ACC112 (cell line): ENCODE measurements at regions not wholly inside any gene's neighbourhood (a gene's known extent, or its start where the extent isn't known, plus 50 kb on each side); places are given as distances from the start of the nearest gene placed in this dataset.
"Not testable (repeated sequence)": the region's sequence is repeated elsewhere in the genome, so short reads cannot be mapped to it uniquely, and the experiment has no call there.

ENCODE experiments used
- H2AFZ ChIP-seq: fragments of 200-600 bp; sonication (generic); one replicate; pipeline ENCODE4 v1.6.0; 2017; ENCODE audit warnings: antibody characterized with exemption, low read length; ENCODE audit not compliant: unreplicated experiment
- H3K27ac ChIP-seq: fragments of 200-600 bp; sonication (generic); 2 replicates; pipeline ENCODE4 v1.5.1; 2014; ENCODE audit warnings: low read depth, mild to moderate bottlenecking, antibody characterized with exemption, low read length, moderate library complexity
- H3K27me3 ChIP-seq: fragments of 200-600 bp; sonication (generic); 2 replicates; pipeline ENCODE4 v1.6.1; 2014; ENCODE audit warnings: mild to moderate bottlenecking, antibody characterized with exemption, low read length, moderate library complexity, mixed read lengths; ENCODE audit not compliant: insufficient read depth
- H3K36me3 ChIP-seq: fragments of 200-600 bp; sonication (generic); 2 replicates; pipeline ENCODE4 v1.6.1; 2016; ENCODE audit warnings: mild to moderate bottlenecking, antibody characterized with exemption, low read length, moderate library complexity, mixed read lengths; ENCODE audit not compliant: insufficient read depth
- H3K4me1 ChIP-seq: fragments of 200-600 bp; sonication (generic); one replicate; pipeline ENCODE4 v1.6.1; 2016; ENCODE audit warnings: low read length, mixed read lengths; ENCODE audit not compliant: insufficient read depth, unreplicated experiment, control insufficient read depth
- H3K4me3 ChIP-seq: fragments of 200-600 bp; sonication (generic); 2 replicates; pipeline ENCODE4 v1.5.1; 2014; ENCODE audit warnings: mild to moderate bottlenecking, low read depth, low read length
- H3K79me2 ChIP-seq: fragments of 200-600 bp; sonication (generic); one replicate; pipeline ENCODE4 v1.6.0; 2016; ENCODE audit warnings: low read length; ENCODE audit not compliant: control insufficient read depth, unreplicated experiment, insufficient read depth

GRCh38 chr10:91745090-91745831 is 53.0 kb upstream of the TNKS2 start:
- Histone ChIP-seq H3K27me3 (no peaks in the 10 kb centered on the region), H3K27ac (no peak overlapping the region), H3K36me3 (no peaks in the 10 kb centered on the region), H3K4me3 (peak overlapping the region; percentile 58; the same call in 1 of the 2 replicates), H3K4me1 (no peaks in the 10 kb centered on the region), H3K79me2 (no peaks in the 10 kb centered on the region), H2AFZ (peak overlapping the region; percentile 93)

GRCh38 chr10:91743465-91743864 is 54.8 kb upstream of the TNKS2 start:
- Histone ChIP-seq H2AFZ (no peak overlapping the region), H3K79me2 (no peaks in the 10 kb centered on the region), H3K4me1 (no peaks in the 10 kb centered on the region), H3K4me3 (no peak overlapping the region), H3K27ac (no peak overlapping the region), H3K36me3 (no peaks in the 10 kb centered on the region), H3K27me3 (peaks cover 12% of the 10 kb centered on the region)

- H3K27ac ChIP-seq: no peak overlapping the region
- no peaks in the 10 kb centered on the region for H3K79me2 ChIP-seq
- no peaks in the 10 kb centered on the region for H3K36me3 ChIP-seq
- H3K4me1 ChIP-seq: no peaks in the 10 kb centered on the region
- H2AFZ ChIP-seq: peak overlapping the region; percentile 32
- no peak overlapping the region for H3K4me3 ChIP-seq
- peaks cover 24% of the 10 kb centered on the region for H3K27me3 ChIP-seq
Observed at GRCh38 chr10:91742229-91742628, 56.0 kb upstream of the TNKS2 start.

DNA sequence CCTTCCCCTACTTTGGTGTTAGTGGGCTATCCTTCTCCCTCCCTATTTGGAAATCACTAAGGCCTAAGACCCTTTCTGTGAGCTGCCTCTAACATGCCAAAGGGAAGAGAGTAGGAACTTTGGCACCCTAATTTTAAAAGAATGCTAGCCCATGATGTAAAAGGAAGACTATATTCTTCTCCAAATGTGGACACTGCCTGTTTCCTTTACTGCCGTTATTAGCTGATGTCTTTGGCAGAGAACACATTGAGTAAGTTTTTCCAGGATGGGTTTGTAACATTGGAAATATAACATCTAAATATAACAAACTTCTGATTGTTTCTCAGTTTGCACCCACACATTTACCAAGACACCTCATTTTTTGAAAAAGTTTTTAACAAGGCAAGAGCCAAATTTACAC is 56.9 kb upstream of the TNKS2 start:
- no peaks in the 10 kb centered on the region for H3K79me2 ChIP-seq
- H3K27me3 ChIP-seq: peaks cover 33% of the 10 kb centered on the region
- H2AFZ ChIP-seq: no peak overlapping the region
- no peak overlapping the region for H3K27ac ChIP-seq
- H3K4me3 ChIP-seq: no peak overlapping the region
- no peaks in the 10 kb centered on the region for H3K4me1 ChIP-seq
- H3K36me3 ChIP-seq: no peaks in the 10 kb centered on the region

GRCh38 chr10:91740353-91740924 is 57.8 kb upstream of the TNKS2 start:
- Histone ChIP-seq H3K27ac (no peak overlapping the region), H3K4me3 (no peak overlapping the region), H3K79me2 (no peaks in the 10 kb centered on the region), H3K27me3 (peaks cover 40% of the 10 kb centered on the region), H3K4me1 (no peaks in the 10 kb centered on the region), H2AFZ (no peak overlapping the region), H3K36me3 (no peaks in the 10 kb centered on the region)

- H3K27me3 ChIP-seq: peaks cover 19% of the 10 kb centered on the region
- H3K27ac ChIP-seq, H2AFZ ChIP-seq, H3K79me2 ChIP-seq, H3K4me3 ChIP-seq, H3K4me1 ChIP-seq, H3K36me3 ChIP-seq: not testable (repeated sequence)
Observed at GRCh38 chr10:91732265-91732664, 66.0 kb upstream of the TNKS2 start.

- H3K27me3 ChIP-seq, H3K4me1 ChIP-seq, H3K4me3 ChIP-seq, H3K79me2 ChIP-seq, H3K36me3 ChIP-seq, H2AFZ ChIP-seq, H3K27ac ChIP-seq: not testable (repeated sequence)
Observed at GRCh38 chr10:91729339-91729738, 68.9 kb upstream of the TNKS2 start.

DNA sequence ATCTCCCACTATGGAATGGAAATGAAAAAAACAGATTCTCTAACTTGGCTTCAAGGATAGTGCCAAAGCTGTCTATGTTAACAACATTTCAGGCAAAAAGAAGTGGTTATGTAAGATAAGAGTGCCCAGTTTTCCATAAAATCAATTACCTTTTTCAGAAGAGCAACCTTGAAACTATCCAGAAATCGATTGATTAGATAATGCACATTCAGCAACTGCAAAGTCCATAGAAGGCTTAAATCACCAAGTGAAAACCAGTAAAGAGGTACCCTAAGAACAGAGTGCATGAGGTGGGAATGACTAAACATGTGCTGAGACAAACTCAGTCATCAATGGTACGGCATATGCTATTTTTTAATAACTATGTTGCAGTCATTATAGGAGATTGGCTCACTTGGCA is 71.9 kb upstream of the TNKS2 start:
- H3K36me3 ChIP-seq: no peaks in the 10 kb centered on the region
- H2AFZ ChIP-seq: no peak overlapping the region
- no peaks in the 10 kb centered on the region for H3K4me1 ChIP-seq
- no peak overlapping the region for H3K27ac ChIP-seq
- H3K4me3 ChIP-seq: no peak overlapping the region
- H3K79me2 ChIP-seq: no peaks in the 10 kb centered on the region
- H3K27me3 ChIP-seq: peaks cover 19% of the 10 kb centered on the region; the same call in 1 of the 2 replicates

- no peaks in the 10 kb centered on the region for H3K79me2 ChIP-seq
- H2AFZ ChIP-seq: no peak overlapping the region
- no peaks in the 10 kb centered on the region for H3K4me1 ChIP-seq
- peaks cover 19% of the 10 kb centered on the region; the same call in 1 of the 2 replicates for H3K27me3 ChIP-seq
- no peak overlapping the region for H3K27ac ChIP-seq
- no peak overlapping the region for H3K4me3 ChIP-seq
- H3K36me3 ChIP-seq: no peaks in the 10 kb centered on the region
Observed at GRCh38 chr10:91724933-91725332, 73.3 kb upstream of the TNKS2 start.

GRCh38 chr10:91713461-91714072 is 80.7 kb upstream of the PPP1R3C start:
- H3K4me3 ChIP-seq: no peak overlapping the region

More at GRCh38 chr10:91713461-91714072, 80.7 kb upstream of the PPP1R3C start:
- H3K79me2 ChIP-seq: no peaks in the 10 kb centered on the region
- no peaks in the 10 kb centered on the region for H3K36me3 ChIP-seq
- H3K27ac ChIP-seq: no peak overlapping the region
- peaks cover 26% of the 10 kb centered on the region for H3K4me1 ChIP-seq
- H3K27me3 ChIP-seq: no peaks in the 10 kb centered on the region
- no peak overlapping the region for H2AFZ ChIP-seq
